Trophoblast cell (in vitro differentiated cells and primary cell): ENCODE measurements at regions not wholly inside any gene's neighbourhood (a gene's known extent, or its start where the extent isn't known, plus 50 kb on each side); places are given as distances from the start of the nearest gene placed in this dataset.
"Not testable (repeated sequence)": the region's sequence is repeated elsewhere in the genome, so short reads cannot be mapped to it uniquely, and the experiment has no call there.

Experiments used
- DNase-seq, 2 donors: peaks; one replicate each; pipeline ENCODE4 v3.0.0-alpha.2; 2016
- H2AFZ ChIP-seq: 2 replicates; pipeline ENCODE4 v1.6.1; 2013; ENCODE audit warnings: low read length, moderate library complexity, mild to moderate bottlenecking; ENCODE audit not compliant: insufficient read depth, poor library complexity
- H2AK5ac ChIP-seq: 2 replicates; pipeline ENCODE4 v1.6.1; 2013; ENCODE audit warnings: mild to moderate bottlenecking, low read length
- H2BK120ac ChIP-seq: 2 replicates; pipeline ENCODE4 v1.6.1; 2013; ENCODE audit warnings: low read length, mild to moderate bottlenecking, moderate library complexity; ENCODE audit not compliant: insufficient read depth, poor library complexity
- H2BK12ac ChIP-seq: 2 replicates; pipeline ENCODE4 v1.6.1; 2013; ENCODE audit warnings: mild to moderate bottlenecking, low read length, moderate library complexity
- H2BK5ac ChIP-seq: 2 replicates; pipeline ENCODE4 v1.6.1; 2013; ENCODE audit warnings: low read length, low read depth, moderate library complexity, mild to moderate bottlenecking; ENCODE audit not compliant: poor library complexity
- H3K14ac ChIP-seq: 2 replicates; pipeline ENCODE4 v1.6.1; 2013; ENCODE audit warnings: mild to moderate bottlenecking, low read length
- H3K18ac ChIP-seq: 2 replicates; pipeline ENCODE4 v1.6.1; 2013; ENCODE audit warnings: mild to moderate bottlenecking, low read length
- H3K23ac ChIP-seq: 2 replicates; pipeline ENCODE4 v1.6.1; 2013; ENCODE audit warnings: low read length
- H3K27ac ChIP-seq: 2 replicates; pipeline ENCODE4 v1.5.1; 2013; ENCODE audit warnings: low read depth, mild to moderate bottlenecking, inconsistent platforms, low read length, moderate library complexity
- H3K27me3 ChIP-seq: 2 replicates; pipeline ENCODE4 v1.6.1; 2013; ENCODE audit warnings: inconsistent platforms, mild to moderate bottlenecking, low read length, moderate library complexity; ENCODE audit not compliant: insufficient read depth
- H3K36me3 ChIP-seq, 2 experiments: 1 replicate in 1 of 2; 2 replicates in 1 of 2; pipeline ENCODE4 v1.6.1; 2013; ENCODE audit warnings: low read length in 2 of 2, mild to moderate bottlenecking in 2 of 2, moderate library complexity in 1 of 2; ENCODE audit not compliant: insufficient read depth in 2 of 2, control insufficient read depth in 1 of 2
- H3K4ac ChIP-seq: 2 replicates; pipeline ENCODE4 v1.6.1; 2013; ENCODE audit warnings: low read depth, mild to moderate bottlenecking, low read length, moderate library complexity
- H3K4me1 ChIP-seq, 2 experiments: 1 replicate in 1 of 2; 2 replicates in 1 of 2; pipeline ENCODE4 v1.6.1; 2013; ENCODE audit warnings: low read length in 2 of 2, mild to moderate bottlenecking in 2 of 2, moderate library complexity in 1 of 2; ENCODE audit not compliant: insufficient read depth in 2 of 2, control insufficient read depth in 1 of 2
- H3K4me2 ChIP-seq: 2 replicates; pipeline ENCODE4 v1.6.1; 2013; ENCODE audit warnings: inconsistent platforms, mild to moderate bottlenecking, low read length, moderate library complexity
- H3K4me3 ChIP-seq: 2 replicates; pipeline ENCODE4 v1.5.1; 2013; ENCODE audit warnings: mild to moderate bottlenecking, low read depth, low read length, inconsistent platforms
- H3K79me1 ChIP-seq: one replicate; pipeline ENCODE4 v1.6.1; 2013; ENCODE audit warnings: low read length
- H3K79me2 ChIP-seq: 2 replicates; pipeline ENCODE4 v1.6.1; 2013; ENCODE audit warnings: low read length, mild to moderate bottlenecking; ENCODE audit not compliant: control insufficient read depth, insufficient read depth, poor library complexity
- H3K9ac ChIP-seq: 2 replicates; pipeline ENCODE4 v1.6.1; 2013; ENCODE audit warnings: mild to moderate bottlenecking, low read length
- H3K9me3 ChIP-seq: 2 replicates; pipeline ENCODE4 v1.6.1; 2013; ENCODE audit warnings: low read depth, mild to moderate bottlenecking, control low read depth, inconsistent platforms, low read length; ENCODE audit not compliant: insufficient read depth
- H4K12ac ChIP-seq: 2 replicates; pipeline ENCODE4 v1.6.1; 2013; ENCODE audit warnings: low read depth, mild to moderate bottlenecking, low read length, moderate library complexity
- H4K8ac ChIP-seq: 2 replicates; pipeline ENCODE4 v1.6.1; 2013; ENCODE audit warnings: low read depth, mild to moderate bottlenecking, low read length, moderate library complexity
- H4K91ac ChIP-seq: one replicate; pipeline ENCODE4 v1.6.1; 2013; ENCODE audit warnings: low read depth, mild to moderate bottlenecking, low read length, moderate library complexity
- WGBS: extraction: QIAGEN DNeasy Blood & Tissue Kit; methylation state at CpG from one replicate; pipeline ENCODE4 v1.1.7; 2013; ENCODE audit warnings: missing lambda C conversion rate; ENCODE audit not compliant: insufficient read length, insufficient coverage; ENCODE audit errors: extremely low coverage; 5-methylcytosine and 5-hydroxymethylcytosine counted together

DNA sequence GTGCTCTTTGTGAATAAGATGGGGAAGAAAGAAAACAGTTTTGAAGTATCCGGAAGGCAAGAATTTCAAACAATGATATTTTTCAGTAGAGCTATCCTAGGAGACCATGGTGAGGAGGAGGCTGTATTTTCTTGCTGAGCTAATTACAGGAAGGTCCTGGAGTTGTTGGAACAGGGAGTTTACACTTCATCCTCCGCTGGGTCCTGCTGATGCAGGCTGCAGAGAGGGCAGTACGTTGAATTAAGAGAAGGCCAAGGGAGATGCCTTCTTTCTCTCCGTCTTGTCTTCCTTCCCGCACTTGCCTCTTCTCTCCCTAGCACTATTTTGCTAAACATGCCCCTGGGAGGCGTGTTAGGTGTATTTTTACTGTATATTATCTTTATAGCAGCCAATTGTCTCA is 60.0 kb upstream of the EDAR start:
- WGBS, result no CpG with 5 or more reads among the region's 6 CpGs
- Histone ChIP-seq H3K79me1 (no peaks in the 10 kb centered on the region), H3K4me3 (no peak overlapping the region), H3K4me1 (no peaks in the 10 kb centered on the region), H2BK12ac (no peak overlapping the region), H3K36me3 (no peaks in the 10 kb centered on the region), H3K9ac (no peak overlapping the region), H4K91ac (no peak overlapping the region), H3K23ac (no peak overlapping the region), H4K8ac (no peak overlapping the region), H2BK5ac (no peak overlapping the region), H2BK120ac (no peak overlapping the region), H3K27me3 (no peaks in the 10 kb centered on the region), H2AFZ (no peak overlapping the region), H3K14ac (no peak overlapping the region), H3K79me2 (no peaks in the 10 kb centered on the region), H2AK5ac (no peak overlapping the region), H4K12ac (no peak overlapping the region), H3K18ac (no peak overlapping the region), H3K9me3 (peaks cover 4% of the 10 kb centered on the region), H3K4me2 (no peak overlapping the region), H3K4ac (no peak overlapping the region), H3K27ac (no peak overlapping the region)
- no peak for DNase-seq

DNA sequence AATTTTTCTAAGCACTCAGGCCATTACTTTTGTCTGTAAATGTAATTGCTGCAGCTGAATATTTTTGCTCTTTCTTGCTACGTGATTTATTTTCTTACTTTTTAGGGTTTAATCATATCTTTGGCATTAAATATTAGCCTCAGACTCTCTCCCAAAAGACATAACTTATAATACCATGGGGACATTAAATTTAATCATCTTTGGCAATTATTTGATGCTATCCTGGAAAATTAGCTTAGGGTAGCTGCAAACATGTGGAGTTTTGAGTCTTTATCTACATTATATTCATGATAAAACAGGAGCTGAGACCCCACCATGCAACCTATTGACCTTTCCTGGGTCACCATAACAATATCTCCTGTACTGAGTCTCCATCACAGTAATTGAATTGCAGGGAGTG is 59.1 kb upstream of the EDAR start:
- H2AK5ac ChIP-seq, result no peak overlapping the region
- no peak overlapping the region for H2BK12ac ChIP-seq
- WGBS, result no CpG with 5 or more reads among the region's 1 CpG

DNA sequence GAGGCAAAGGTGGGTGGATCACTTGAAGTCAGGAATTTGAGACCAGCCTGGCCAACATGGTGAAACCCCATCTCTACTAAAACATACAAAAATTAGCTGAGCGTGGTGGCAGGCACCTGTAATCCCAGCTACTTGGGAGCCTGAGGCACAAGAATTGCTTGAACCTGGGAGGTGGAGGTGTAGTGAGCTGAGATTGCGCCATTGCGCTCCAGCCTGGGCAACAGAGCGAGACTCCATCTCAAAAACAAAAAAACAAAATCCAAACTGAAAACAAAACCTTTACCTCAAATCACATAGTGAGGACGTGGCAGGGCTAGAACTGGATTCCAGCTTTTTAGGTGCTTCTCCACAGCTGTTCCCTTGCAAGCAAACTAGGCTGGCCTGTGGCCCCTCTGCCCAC is 58.5 kb upstream of the EDAR start:
- H3K9ac ChIP-seq, H3K14ac ChIP-seq, H4K12ac ChIP-seq, H3K4me2 ChIP-seq, H3K79me2 ChIP-seq, H4K91ac ChIP-seq, H3K18ac ChIP-seq, H2AFZ ChIP-seq, H2BK12ac ChIP-seq, H2AK5ac ChIP-seq, H3K27me3 ChIP-seq, H3K9me3 ChIP-seq, H3K23ac ChIP-seq, H3K4me3 ChIP-seq, H3K27ac ChIP-seq, H3K4ac ChIP-seq, H2BK5ac ChIP-seq, DNase-seq, H2BK120ac ChIP-seq, H3K4me1 ChIP-seq, H3K36me3 ChIP-seq, H3K79me1 ChIP-seq, H4K8ac ChIP-seq: not testable (repeated sequence)
- WGBS, result no CpG with 5 or more reads among the region's 5 CpGs

More for the DNA sequence above, 59.1 kb upstream of the EDAR start:
- H3K79me1 ChIP-seq, result no peaks in the 10 kb centered on the region
- no peak overlapping the region for H3K27ac ChIP-seq
- no peak overlapping the region for H3K9ac ChIP-seq
- H3K79me2 ChIP-seq, result no peaks in the 10 kb centered on the region
- no peak for DNase-seq
- no peaks in the 10 kb centered on the region for H3K9me3 ChIP-seq
- no peak overlapping the region for H4K8ac ChIP-seq
- H3K4me2 ChIP-seq, result no peak overlapping the region
- no peak overlapping the region for H2BK5ac ChIP-seq
- H3K18ac ChIP-seq, result no peak overlapping the region
- H3K23ac ChIP-seq, result no peak overlapping the region
- H2AFZ ChIP-seq, result no peak overlapping the region
- H3K4ac ChIP-seq, result no peak overlapping the region
- H2BK120ac ChIP-seq, result no peak overlapping the region
- H4K91ac ChIP-seq, result no peak overlapping the region
- no peaks in the 10 kb centered on the region for H3K36me3 ChIP-seq
- H4K12ac ChIP-seq, result no peak overlapping the region
- no peaks in the 10 kb centered on the region for H3K27me3 ChIP-seq
- H3K14ac ChIP-seq, result no peak overlapping the region
- H3K4me3 ChIP-seq, result no peak overlapping the region
- H3K4me1 ChIP-seq, result no peaks in the 10 kb centered on the region

DNA sequence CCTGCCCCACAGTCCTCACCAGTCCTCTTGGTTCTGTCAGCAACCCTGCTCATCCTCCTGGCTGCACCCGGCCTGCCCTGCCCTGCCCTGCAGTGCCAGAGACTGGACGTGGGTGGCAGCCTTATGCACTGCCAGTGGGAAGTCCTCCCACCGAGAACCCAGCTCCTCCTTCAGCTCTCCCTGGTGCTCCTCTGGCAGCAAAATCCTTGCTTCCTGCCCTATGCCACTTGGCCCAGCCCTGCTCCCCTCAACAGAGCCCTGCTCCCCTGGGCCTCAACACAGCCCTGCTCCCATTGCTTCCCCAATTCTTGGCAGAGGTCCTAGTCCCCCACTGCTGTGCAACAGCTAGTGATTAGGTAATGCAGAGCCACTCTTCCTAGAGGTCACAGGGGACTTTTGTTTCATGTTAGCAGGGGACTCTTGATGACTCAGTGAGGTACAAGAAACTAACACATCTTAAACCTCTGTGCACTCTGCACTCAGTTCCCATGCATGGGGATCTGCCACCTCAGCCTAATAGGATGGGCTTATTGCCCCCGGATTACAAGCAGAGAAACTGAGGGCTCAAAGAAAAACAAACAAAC is 58.0 kb upstream of the EDAR start:
- Histone ChIP-seq H3K4me1 (no peaks in the 10 kb centered on the region), H3K27ac (no peak overlapping the region), H3K9me3 (no peaks in the 10 kb centered on the region), H4K8ac (no peak overlapping the region), H3K36me3 (no peaks in the 10 kb centered on the region), H3K4me2 (no peak overlapping the region), H2BK5ac (no peak overlapping the region), H3K9ac (no peak overlapping the region), H3K14ac (no peak overlapping the region), H2AK5ac (no peak overlapping the region), H4K12ac (no peak overlapping the region), H2AFZ (no peak overlapping the region), H2BK12ac (no peak overlapping the region), H3K4ac (no peak overlapping the region), H2BK120ac (no peak overlapping the region), H3K79me1 (no peaks in the 10 kb centered on the region), H3K4me3 (no peak overlapping the region), H3K27me3 (no peaks in the 10 kb centered on the region), H3K18ac (no peak overlapping the region), H3K23ac (no peak overlapping the region), H3K79me2 (no peaks in the 10 kb centered on the region), H4K91ac (no peak overlapping the region)
- DNase-seq, result no peak
- no CpG with 5 or more reads among the region's 4 CpGs for WGBS
